ENCODE measurements at regions not wholly inside any gene's neighbourhood (a gene's known extent, or its start where the extent isn't known, plus 50 kb on each side); places are given as distances from the start of the nearest gene placed in this dataset.

DNA sequence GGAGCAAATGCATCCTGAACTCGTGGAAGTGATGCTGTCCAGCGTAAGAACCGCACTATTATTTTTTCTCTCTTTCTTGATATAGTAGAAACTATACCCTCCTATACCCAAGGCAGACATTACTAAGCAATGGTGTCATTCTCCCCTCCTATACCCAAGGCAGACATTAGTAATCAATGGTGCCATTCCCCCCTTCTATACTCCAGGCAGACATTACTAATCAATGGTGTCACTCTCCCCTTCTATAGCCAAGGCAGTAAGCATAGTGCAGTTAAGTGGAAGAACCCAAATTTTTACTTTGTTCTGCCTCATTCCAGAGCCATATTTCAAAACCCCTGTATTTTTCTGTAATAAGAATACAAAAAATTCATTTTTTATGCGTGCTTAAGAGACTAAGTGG, 506.2 kb upstream of the EEF2KMT start:
- Histone ChIP-seq H2AFZ (ENCODE audit: control insufficient read depth, low read length) (no peak overlapping the region), H3K79me2 (ENCODE audit: control insufficient read depth, insufficient read depth, low read length) (no peaks in the 10 kb centered on the region), H3K9ac (ENCODE audit: control insufficient read depth, extremely low read depth, insufficient read depth, low read length) (no peak overlapping the region), H3K4me2 (ENCODE audit: control insufficient read depth, extremely low read depth, insufficient read depth, low read depth, low read length) (no peak overlapping the region), H3K4me1 (ENCODE audit: control insufficient read depth, extremely low read depth, insufficient read depth, low read length) (no peaks in the 10 kb centered on the region), H3K9me1 (ENCODE audit: control insufficient read depth, extremely low read depth, insufficient read depth, low read length) (no peaks in the 10 kb centered on the region), H3K9me3 (ENCODE audit: control insufficient read depth, low read depth, low read length) (peaks cover 7% of the 10 kb centered on the region), H4K20me1 (ENCODE audit: control insufficient read depth, extremely low read depth, insufficient read depth, low read length) (no peaks in the 10 kb centered on the region), H3K36me3 (ENCODE audit: control insufficient read depth in 2 of 2, extremely low read depth in 1 of 2, insufficient read depth in 2 of 2, low read length in 2 of 2) (no peaks in the 10 kb centered on the region), H3K27me3 (ENCODE audit: control insufficient read depth, extremely low read depth, insufficient read depth, low read length) (no peaks in the 10 kb centered on the region), H3K27ac (ENCODE audit: control insufficient read depth, insufficient read depth, low read length) (no peak overlapping the region), H3K4me3 (ENCODE audit: control insufficient read depth in 2 of 3, extremely low read depth in 1 of 3, insufficient read depth in 2 of 3, low read depth in 1 of 3, low read length in 3 of 3) (no peak overlapping the region)
- DNase-seq (ENCODE audit: low read depth, low spot score) (no peak), FAIRE-seq (no peak)
- TF ChIP-seq CTCF (optimal IDR thresholded peaks at IDR 0.05 in 1 of 3, IDR thresholded peaks at IDR 0.05 in 1 of 3, conservative IDR thresholded peaks at IDR 0.05 in 1 of 3; ENCODE audit: extremely low read depth in 1 of 3, insufficient read depth in 2 of 3, low read length in 3 of 3), result no peak
- no peak for TF ChIP-seq EZH2 (IDR thresholded peaks at IDR 0.05; ENCODE audit: low read length)
- dilution Hi-C loops (cut with MboI; ENCODE audit: extremely low pct_ligation_motif_present, low sequenced_read_pairs), result no loop called here

DNA sequence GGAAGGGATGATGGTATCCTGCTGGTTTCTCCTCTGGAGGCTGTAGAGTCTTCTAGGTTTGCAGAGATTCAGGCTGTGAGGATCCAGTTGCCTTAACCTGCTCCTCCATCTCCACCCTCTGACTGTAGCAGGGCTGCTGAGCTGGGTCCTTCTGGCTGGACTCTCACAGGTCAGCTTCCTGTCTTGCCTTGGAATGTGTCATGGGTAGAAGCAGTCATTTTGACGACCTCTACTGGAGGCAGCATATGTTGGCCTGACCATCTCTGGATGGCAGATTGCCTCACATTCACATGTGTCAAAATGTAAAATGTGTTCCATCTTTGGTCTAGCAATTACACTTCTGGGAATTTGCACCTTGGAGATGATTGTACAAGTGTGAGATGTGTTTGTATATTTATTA, 504.4 kb upstream of the EEF2KMT start:
- Histone ChIP-seq H3K4me1 (ENCODE audit: control insufficient read depth, extremely low read depth, insufficient read depth, low read length) (no peaks in the 10 kb centered on the region), H3K9me3 (ENCODE audit: control insufficient read depth, low read depth, low read length) (peaks cover 10% of the 10 kb centered on the region), H3K9me1 (ENCODE audit: control insufficient read depth, extremely low read depth, insufficient read depth, low read length) (no peaks in the 10 kb centered on the region), H3K4me2 (ENCODE audit: control insufficient read depth, extremely low read depth, insufficient read depth, low read depth, low read length) (no peak overlapping the region), H3K27ac (ENCODE audit: control insufficient read depth, insufficient read depth, low read length) (no peak overlapping the region), H4K20me1 (ENCODE audit: control insufficient read depth, extremely low read depth, insufficient read depth, low read length) (no peaks in the 10 kb centered on the region), H3K79me2 (ENCODE audit: control insufficient read depth, insufficient read depth, low read length) (no peaks in the 10 kb centered on the region), H3K36me3 (ENCODE audit: control insufficient read depth in 2 of 2, extremely low read depth in 1 of 2, insufficient read depth in 2 of 2, low read length in 2 of 2) (no peaks in the 10 kb centered on the region), H2AFZ (ENCODE audit: control insufficient read depth, low read length) (no peak overlapping the region), H3K27me3 (ENCODE audit: control insufficient read depth, extremely low read depth, insufficient read depth, low read length) (no peaks in the 10 kb centered on the region), H3K9ac (ENCODE audit: control insufficient read depth, extremely low read depth, insufficient read depth, low read length) (no peak overlapping the region), H3K4me3 (ENCODE audit: control insufficient read depth in 2 of 3, extremely low read depth in 1 of 3, insufficient read depth in 2 of 3, low read depth in 1 of 3, low read length in 3 of 3) (no peak overlapping the region)
- no peak for DNase-seq (ENCODE audit: low read depth, low spot score)
- dilution Hi-C loops (cut with MboI; ENCODE audit: extremely low pct_ligation_motif_present, low sequenced_read_pairs), result no loop called here
- FAIRE-seq, result no peak
- TF ChIP-seq CTCF (optimal IDR thresholded peaks at IDR 0.05 in 1 of 3, IDR thresholded peaks at IDR 0.05 in 1 of 3, conservative IDR thresholded peaks at IDR 0.05 in 1 of 3; ENCODE audit: extremely low read depth in 1 of 3, insufficient read depth in 2 of 3, low read length in 3 of 3) (no peak), EZH2 (IDR thresholded peaks at IDR 0.05; ENCODE audit: low read length) (no peak)

Measured in keratinocyte (primary cell).